ENCODE measurements at regions not wholly inside any gene's neighbourhood (a gene's known extent, or its start where the extent isn't known, plus 50 kb on each side); places are given as distances from the start of the nearest gene placed in this dataset.

GRCh38 chr7:106419455-106420182 is 134.8 kb upstream of the NAMPT start:
- peaks cover 10% of the 10 kb centered on the region for H3K9me3 Mint-ChIP-seq
- peaks cover 5% of the 10 kb centered on the region for H3K36me3 Mint-ChIP-seq
- H3K27ac Mint-ChIP-seq = no peak overlapping the region
- H3K4me1 Mint-ChIP-seq = peaks cover 4% of the 10 kb centered on the region
- no peak for DNase-seq (ENCODE audit: low spot score in 2 of 2)
- H3K27me3 Mint-ChIP-seq = peaks cover 5% of the 10 kb centered on the region
- no peak for ATAC-seq (ENCODE audit: low read depth)
- no peak overlapping the region for H3K4me3 Mint-ChIP-seq

- peaks cover 10% of the 10 kb centered on the region for H3K9me3 Mint-ChIP-seq
- H3K27ac Mint-ChIP-seq = no peak overlapping the region
- DNase-seq (ENCODE audit: low spot score in 2 of 2) (no peak), ATAC-seq (ENCODE audit: low read depth) (no peak)
- H3K4me1 Mint-ChIP-seq = no peaks in the 10 kb centered on the region
- peaks cover 5% of the 10 kb centered on the region for H3K27me3 Mint-ChIP-seq
- H3K4me3 Mint-ChIP-seq = no peak overlapping the region
- H3K36me3 Mint-ChIP-seq = peaks cover 5% of the 10 kb centered on the region
Observed at GRCh38 chr7:106418526-106418925, 133.7 kb upstream of the NAMPT start.

- Mint-ChIP-seq H3K4me1 (no peaks in the 10 kb centered on the region), H3K27me3 (peaks cover 5% of the 10 kb centered on the region), H3K9me3 (peaks cover 10% of the 10 kb centered on the region), H3K36me3 (peaks cover 5% of the 10 kb centered on the region), H3K27ac (no peak overlapping the region), H3K4me3 (no peak overlapping the region)
- no peak for DNase-seq (ENCODE audit: low spot score in 2 of 2)
- no peak for ATAC-seq (ENCODE audit: low read depth)
Observed at GRCh38 chr7:106418094-106418493, 133.3 kb upstream of the NAMPT start.

- Mint-ChIP-seq H3K27ac (no peak overlapping the region), H3K27me3 (peaks cover 5% of the 10 kb centered on the region), H3K4me1 (no peaks in the 10 kb centered on the region), H3K9me3 (peaks cover 10% of the 10 kb centered on the region), H3K4me3 (no peak overlapping the region), H3K36me3 (peaks cover 5% of the 10 kb centered on the region)
- ATAC-seq (ENCODE audit: low read depth) (no peak), DNase-seq (ENCODE audit: low spot score in 2 of 2) (no peak)
Observed at GRCh38 chr7:106417273-106417902, 132.6 kb upstream of the NAMPT start.

GRCh38 chr7:106416430-106416829 is 131.6 kb upstream of the NAMPT start:
- Mint-ChIP-seq H3K4me3 (no peak overlapping the region), H3K36me3 (peaks cover 5% of the 10 kb centered on the region), H3K9me3 (peaks cover 10% of the 10 kb centered on the region), H3K27ac (no peak overlapping the region), H3K4me1 (no peaks in the 10 kb centered on the region), H3K27me3 (peaks cover 8% of the 10 kb centered on the region)
- ATAC-seq (ENCODE audit: low read depth) (no peak), DNase-seq (ENCODE audit: low spot score in 2 of 2) (no peak)

- H3K4me1 Mint-ChIP-seq = no peaks in the 10 kb centered on the region
- H3K27ac Mint-ChIP-seq = no peak overlapping the region
- no peak for DNase-seq (ENCODE audit: low spot score in 2 of 2)
- H3K4me3 Mint-ChIP-seq = no peak overlapping the region
- no peak for ATAC-seq (ENCODE audit: low read depth)
- H3K36me3 Mint-ChIP-seq = peaks cover 5% of the 10 kb centered on the region
- H3K27me3 Mint-ChIP-seq = peaks cover 10% of the 10 kb centered on the region
- peaks cover 10% of the 10 kb centered on the region for H3K9me3 Mint-ChIP-seq
Observed at GRCh38 chr7:106415433-106415832, 130.7 kb upstream of the NAMPT start.

- Mint-ChIP-seq H3K4me3 (no peak overlapping the region), H3K9me3 (peaks cover 10% of the 10 kb centered on the region), H3K4me1 (no peaks in the 10 kb centered on the region), H3K36me3 (peaks cover 5% of the 10 kb centered on the region), H3K27ac (no peak overlapping the region), H3K27me3 (peaks cover 7% of the 10 kb centered on the region)
- ATAC-seq (ENCODE audit: low read depth) = no peak
- DNase-seq (ENCODE audit: low spot score in 2 of 2) = no peak
Observed at GRCh38 chr7:106413446-106413845, 128.7 kb upstream of the NAMPT start.

- no peak overlapping the region for H3K27ac Mint-ChIP-seq
- peaks cover 6% of the 10 kb centered on the region for H3K4me1 Mint-ChIP-seq
- no peak overlapping the region for H3K4me3 Mint-ChIP-seq
- no peaks in the 10 kb centered on the region for H3K36me3 Mint-ChIP-seq
- H3K27me3 Mint-ChIP-seq = peaks cover 8% of the 10 kb centered on the region
- ATAC-seq (ENCODE audit: low read depth) (no peak), DNase-seq (ENCODE audit: low spot score in 2 of 2) (no peak)
- H3K9me3 Mint-ChIP-seq = no peaks in the 10 kb centered on the region
Observed at GRCh38 chr7:106405697-106406141, 120.9 kb upstream of the NAMPT start.

- ATAC-seq (ENCODE audit: low read depth) (no peak), DNase-seq (ENCODE audit: low spot score in 2 of 2) (no peak)
- Mint-ChIP-seq H3K4me1 (peaks cover 6% of the 10 kb centered on the region), H3K27ac (no peak overlapping the region), H3K36me3 (no peaks in the 10 kb centered on the region), H3K27me3 (peaks cover 11% of the 10 kb centered on the region), H3K4me3 (no peak overlapping the region), H3K9me3 (no peaks in the 10 kb centered on the region)
Observed at GRCh38 chr7:106402898-106403297, 118.1 kb upstream of the NAMPT start.

GRCh38 chr7:106400923-106401322 is 116.1 kb upstream of the NAMPT start:
- ATAC-seq (ENCODE audit: low read depth) (no peak), DNase-seq (ENCODE audit: low spot score in 2 of 2) (no peak)
- Mint-ChIP-seq H3K9me3 (no peaks in the 10 kb centered on the region), H3K27me3 (peaks cover 12% of the 10 kb centered on the region), H3K4me3 (no peak overlapping the region), H3K36me3 (no peaks in the 10 kb centered on the region), H3K4me1 (peaks cover 3% of the 10 kb centered on the region), H3K27ac (no peak overlapping the region)

GRCh38 chr7:106398786-106399185 is 114.0 kb upstream of the NAMPT start:
- no peaks in the 10 kb centered on the region for H3K4me1 Mint-ChIP-seq
- DNase-seq (ENCODE audit: low spot score in 2 of 2) (no peak), ATAC-seq (ENCODE audit: low read depth) (no peak)
- H3K4me3 Mint-ChIP-seq = no peak overlapping the region
- no peak overlapping the region for H3K27ac Mint-ChIP-seq
- H3K9me3 Mint-ChIP-seq = peaks cover 2% of the 10 kb centered on the region
- H3K36me3 Mint-ChIP-seq = no peaks in the 10 kb centered on the region
- H3K27me3 Mint-ChIP-seq = peaks cover 18% of the 10 kb centered on the region

- Mint-ChIP-seq H3K27me3 (peaks cover 18% of the 10 kb centered on the region), H3K4me1 (no peaks in the 10 kb centered on the region), H3K9me3 (peaks cover 2% of the 10 kb centered on the region), H3K36me3 (no peaks in the 10 kb centered on the region), H3K4me3 (no peak overlapping the region), H3K27ac (no peak overlapping the region)
- ATAC-seq (ENCODE audit: low read depth) = no peak
- no peak for DNase-seq (ENCODE audit: low spot score in 2 of 2)
Observed at GRCh38 chr7:106397994-106398393, 113.2 kb upstream of the NAMPT start.

GRCh38 chr7:106394526-106394925 is 109.7 kb upstream of the NAMPT start:
- Mint-ChIP-seq H3K27me3 (peaks cover 14% of the 10 kb centered on the region), H3K4me3 (no peak overlapping the region)

GRCh38 chr7:106393564-106394251 is 108.9 kb upstream of the NAMPT start:
- H3K9me3 Mint-ChIP-seq = peaks cover 2% of the 10 kb centered on the region
- H3K27ac Mint-ChIP-seq = no peak overlapping the region
- H3K4me1 Mint-ChIP-seq = no peaks in the 10 kb centered on the region
- no peaks in the 10 kb centered on the region for H3K36me3 Mint-ChIP-seq
- DNase-seq (ENCODE audit: low spot score in 2 of 2) (no peak), ATAC-seq (ENCODE audit: low read depth) (no peak)
- H3K4me3 Mint-ChIP-seq = no peak overlapping the region
- H3K27me3 Mint-ChIP-seq = peaks cover 11% of the 10 kb centered on the region

More at GRCh38 chr7:106394526-106394925, 109.7 kb upstream of the NAMPT start:
- Mint-ChIP-seq H3K36me3 (no peaks in the 10 kb centered on the region), H3K4me1 (no peaks in the 10 kb centered on the region), H3K27ac (no peak overlapping the region), H3K9me3 (peaks cover 2% of the 10 kb centered on the region)
- DNase-seq (ENCODE audit: low spot score in 2 of 2) = no peak
- no peak for ATAC-seq (ENCODE audit: low read depth)

Measured in memory B cell (primary cell).